ENCODE measurements at regions not wholly inside any gene's neighbourhood (a gene's known extent, or its start where the extent isn't known, plus 50 kb on each side); places are given as distances from the start of the nearest gene placed in this dataset.

GRCh38 chr14:85115921-85116320 lies 414.0 kb upstream of the FLRT2 start:
- no peak for DNase-seq (ENCODE audit: low read depth in 2 of 2)

GRCh38 chr14:85118274-85118673 lies 411.7 kb upstream of the FLRT2 start:
- no peak for DNase-seq (ENCODE audit: low read depth in 2 of 2)

GRCh38 chr14:85122690-85123089 lies 407.3 kb upstream of the FLRT2 start:
- no peak for DNase-seq (ENCODE audit: low read depth in 2 of 2)

- DNase-seq (ENCODE audit: low read depth in 2 of 2), result no peak
Measured at GRCh38 chr14:85123755-85124154, 406.2 kb upstream of the FLRT2 start.

- DNase-seq (ENCODE audit: low read depth in 2 of 2), result no peak
Measured at GRCh38 chr14:85124631-85125290, 405.2 kb upstream of the FLRT2 start.

- DNase-seq (ENCODE audit: low read depth in 2 of 2), result no peak
Measured at GRCh38 chr14:85125291-85125670, 404.7 kb upstream of the FLRT2 start.

- no peak for DNase-seq (ENCODE audit: low read depth in 2 of 2)
Measured at GRCh38 chr14:85129921-85130320, 400.0 kb upstream of the FLRT2 start.

- DNase-seq (ENCODE audit: low read depth in 2 of 2), result no peak
Measured at GRCh38 chr14:85131226-85131922, 398.6 kb upstream of the FLRT2 start.

- no peak for DNase-seq (ENCODE audit: low read depth in 2 of 2)
Measured at GRCh38 chr14:85142982-85143381, 387.0 kb upstream of the FLRT2 start.

GRCh38 chr14:85146779-85147178 lies 383.2 kb upstream of the FLRT2 start:
- no peak for DNase-seq (ENCODE audit: low read depth in 2 of 2)

- DNase-seq (ENCODE audit: low read depth in 2 of 2), result no peak
Measured at GRCh38 chr14:85150166-85150565, 379.8 kb upstream of the FLRT2 start.

- DNase-seq (ENCODE audit: low read depth in 2 of 2), result no peak
Measured at GRCh38 chr14:85154714-85155113, 375.2 kb upstream of the FLRT2 start.

- no peak for DNase-seq (ENCODE audit: low read depth in 2 of 2)
Measured at GRCh38 chr14:85156319-85156718, 373.6 kb upstream of the FLRT2 start.

- no peak for DNase-seq (ENCODE audit: low read depth in 2 of 2)
Measured at GRCh38 chr14:85159726-85160125, 370.2 kb upstream of the FLRT2 start.

- no peak for DNase-seq (ENCODE audit: low read depth in 2 of 2)
Measured at GRCh38 chr14:85165094-85165493, 364.9 kb upstream of the FLRT2 start.

- no peak for DNase-seq (ENCODE audit: low read depth in 2 of 2)
Measured at GRCh38 chr14:85169381-85169780, 360.6 kb upstream of the FLRT2 start.

- no peak for DNase-seq (ENCODE audit: low read depth in 2 of 2)
Measured at GRCh38 chr14:85172290-85172689, 357.7 kb upstream of the FLRT2 start.

- DNase-seq (ENCODE audit: low read depth in 2 of 2), result no peak
Measured at GRCh38 chr14:85172889-85173477, 357.0 kb upstream of the FLRT2 start.

- DNase-seq (ENCODE audit: low read depth in 2 of 2), result no peak
Measured at GRCh38 chr14:85175556-85175955, 354.4 kb upstream of the FLRT2 start.

GRCh38 chr14:85178864-85179263 lies 351.1 kb upstream of the FLRT2 start:
- DNase-seq (ENCODE audit: low read depth in 2 of 2), result no peak

GRCh38 chr14:85180876-85181275 lies 349.1 kb upstream of the FLRT2 start:
- DNase-seq (ENCODE audit: low read depth in 2 of 2), result no peak

- DNase-seq (ENCODE audit: low read depth in 2 of 2), result no peak
Measured at GRCh38 chr14:85182282-85182681, 347.7 kb upstream of the FLRT2 start.

GRCh38 chr14:85186082-85186481 lies 343.9 kb upstream of the FLRT2 start:
- DNase-seq (ENCODE audit: low read depth in 2 of 2), result no peak

Measured in stimulated activated CD8-positive, alpha-beta memory T cell treated with anti-CD3 and anti-CD28 coated beads, Interleukin-2, amount 100 ng/mL, for 48 hours (primary cell).